ENCODE measurements at regions not wholly inside any gene's neighbourhood (a gene's known extent, or its start where the extent isn't known, plus 50 kb on each side); places are given as distances from the start of the nearest gene placed in this dataset.

GRCh38 chr1:108051631-108052377 is 86.8 kb upstream of the VAV3 start:
- no peak for TF ChIP-seq CTCF (conservative IDR thresholded peaks at IDR 0.05; ENCODE audit: low read depth, low read length)
- H3K4me3 ChIP-seq (ENCODE audit: low read depth, low read length): no peak overlapping the region
- DNase-seq (ENCODE audit: low read depth): peak; percentile 67

- H3K4me3 ChIP-seq (ENCODE audit: low read depth, low read length): no peak overlapping the region
- TF ChIP-seq CTCF (conservative IDR thresholded peaks at IDR 0.05; ENCODE audit: low read depth, low read length): no peak
- DNase-seq (ENCODE audit: low read depth): no peak
These were observed 86.1 kb upstream of the VAV3 start for GRCh38 chr1:108050911-108051629.

- DNase-seq (ENCODE audit: low read depth): no peak
- no peak overlapping the region for H3K4me3 ChIP-seq (ENCODE audit: low read depth, low read length)
- no peak for TF ChIP-seq CTCF (conservative IDR thresholded peaks at IDR 0.05; ENCODE audit: low read depth, low read length)
These were observed 85.2 kb upstream of the VAV3 start for GRCh38 chr1:108050158-108050557.

DNA sequence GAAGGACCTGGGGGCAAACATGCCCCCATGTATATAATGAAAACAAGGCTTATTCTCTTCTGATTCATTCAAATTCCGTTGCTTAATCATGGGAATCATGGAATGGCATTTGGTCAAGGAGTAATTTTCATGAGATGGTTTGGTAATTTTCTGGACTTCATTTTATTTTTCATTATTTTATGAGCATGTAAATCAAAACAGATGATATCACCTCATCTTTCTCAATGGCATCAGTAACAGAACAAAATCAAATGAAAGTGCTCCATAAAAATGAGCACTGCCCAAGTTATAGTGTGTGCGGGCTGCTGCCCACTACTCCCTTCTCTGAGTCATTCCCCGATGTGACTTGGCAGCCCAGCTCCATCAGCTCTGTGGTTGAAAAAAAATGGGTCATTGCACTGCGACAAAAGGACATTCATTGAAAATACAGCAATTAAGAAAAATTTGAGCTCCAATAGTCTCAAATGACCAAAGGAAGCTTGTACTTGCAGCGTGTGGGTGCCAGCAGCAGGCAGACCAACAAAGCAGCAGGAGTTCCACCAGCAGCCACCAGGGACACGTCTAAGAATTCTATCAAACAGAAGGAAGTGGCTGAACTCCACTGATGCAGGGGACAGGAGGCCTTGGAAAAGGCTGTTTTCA is 84.3 kb upstream of the VAV3 start:
- no peak overlapping the region for H3K4me3 ChIP-seq (ENCODE audit: low read depth, low read length)
- TF ChIP-seq CTCF (conservative IDR thresholded peaks at IDR 0.05; ENCODE audit: low read depth, low read length): peak; percentile 69
- peak; percentile 75 for DNase-seq (ENCODE audit: low read depth)

DNA sequence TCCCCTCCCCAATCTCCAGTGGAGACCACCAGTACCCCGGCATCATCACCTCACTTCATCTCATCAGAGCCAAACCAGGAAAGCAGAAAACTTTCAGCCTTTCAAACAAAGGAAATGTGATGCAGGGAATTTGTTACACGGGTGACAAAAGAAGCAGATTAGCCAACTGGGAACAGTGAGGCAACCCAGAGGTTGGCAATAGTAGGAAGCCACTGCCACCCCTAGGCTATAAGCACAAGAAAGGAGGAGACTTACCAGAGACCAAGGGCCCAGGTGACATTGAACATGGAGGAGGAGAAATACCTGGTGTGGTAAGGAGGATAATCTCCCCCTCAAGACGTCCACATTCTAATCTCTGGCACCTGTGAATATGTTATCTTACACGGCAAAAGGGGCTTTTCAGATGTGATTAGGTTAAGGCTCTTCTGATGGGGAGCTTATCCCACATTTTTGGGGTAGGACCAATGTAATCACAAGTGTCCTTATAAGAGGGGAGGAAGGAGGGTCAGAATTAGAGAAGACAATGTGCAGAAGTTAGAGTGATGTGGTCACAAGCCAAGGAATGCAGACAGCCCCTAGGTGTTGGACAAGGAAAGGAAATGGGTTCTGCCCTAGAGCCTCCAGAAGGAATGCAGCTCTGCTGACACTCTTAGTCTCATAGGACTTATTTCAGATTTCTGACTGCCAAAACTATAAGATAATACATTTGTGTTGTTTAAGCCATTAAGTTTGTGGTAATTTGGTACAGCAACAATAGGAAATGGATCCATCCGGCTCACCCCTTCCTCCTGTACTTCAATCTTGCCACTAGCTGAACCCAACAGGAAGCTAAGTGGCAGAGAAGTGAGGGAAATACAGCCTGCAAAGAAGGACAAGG is 83.6 kb upstream of the VAV3 start:
- TF ChIP-seq CTCF (conservative IDR thresholded peaks at IDR 0.05; ENCODE audit: low read depth, low read length): peak; percentile 10
- no peak for DNase-seq (ENCODE audit: low read depth)
- H3K4me3 ChIP-seq (ENCODE audit: low read depth, low read length): no peak overlapping the region

DNA sequence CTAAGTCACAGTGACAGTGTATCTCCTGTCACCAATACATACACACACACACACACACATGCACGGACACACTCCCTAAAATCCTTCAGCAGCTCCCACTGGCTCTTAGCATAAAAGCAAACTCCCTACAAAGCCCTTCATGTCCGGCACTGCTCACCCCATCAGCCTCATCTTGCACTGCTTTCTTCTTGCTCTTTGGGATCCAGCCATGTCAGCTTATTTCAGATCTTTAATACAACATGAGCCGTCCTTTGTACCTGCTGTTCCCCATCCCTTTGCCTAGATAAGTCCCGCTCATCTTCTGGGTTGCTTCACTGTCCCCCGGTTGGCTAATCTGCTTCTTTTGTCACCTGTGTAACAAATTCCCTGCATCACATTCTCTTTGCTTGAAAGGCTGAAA is 82.1 kb upstream of the VAV3 start:
- no peak for TF ChIP-seq CTCF (conservative IDR thresholded peaks at IDR 0.05; ENCODE audit: low read depth, low read length)
- no peak overlapping the region for H3K4me3 ChIP-seq (ENCODE audit: low read depth, low read length)
- DNase-seq (ENCODE audit: low read depth): no peak

Measured in epithelial cell of proximal tubule (primary cell).